ENCODE measurements at regions not wholly inside any gene's neighbourhood (a gene's known extent, or its start where the extent isn't known, plus 50 kb on each side); places are given as distances from the start of the nearest gene placed in this dataset.

- TF ChIP-seq POLR2A (IDR thresholded peaks at IDR 0.05) (no peak), POLR2AphosphoS5 (IDR thresholded peaks at IDR 0.05) (no peak)
Measured at GRCh38 chr2:239829326-239829725, 195.8 kb downstream of the NDUFA10 start.
